HG02943 (cell line): ENCODE measurements at regions not wholly inside any gene's neighbourhood (a gene's known extent, or its start where the extent isn't known, plus 50 kb on each side); places are given as distances from the start of the nearest gene placed in this dataset.

ENCODE experiments used
- ATAC-seq: cut with Tn5 transposase; IDR thresholded peaks from one replicate; pipeline ENCODE4 v1.9.1; 2021; ENCODE audit warnings: mild to moderate bottlenecking, low read depth, moderate library complexity; ENCODE audit not compliant: unreplicated experiment

DNA sequence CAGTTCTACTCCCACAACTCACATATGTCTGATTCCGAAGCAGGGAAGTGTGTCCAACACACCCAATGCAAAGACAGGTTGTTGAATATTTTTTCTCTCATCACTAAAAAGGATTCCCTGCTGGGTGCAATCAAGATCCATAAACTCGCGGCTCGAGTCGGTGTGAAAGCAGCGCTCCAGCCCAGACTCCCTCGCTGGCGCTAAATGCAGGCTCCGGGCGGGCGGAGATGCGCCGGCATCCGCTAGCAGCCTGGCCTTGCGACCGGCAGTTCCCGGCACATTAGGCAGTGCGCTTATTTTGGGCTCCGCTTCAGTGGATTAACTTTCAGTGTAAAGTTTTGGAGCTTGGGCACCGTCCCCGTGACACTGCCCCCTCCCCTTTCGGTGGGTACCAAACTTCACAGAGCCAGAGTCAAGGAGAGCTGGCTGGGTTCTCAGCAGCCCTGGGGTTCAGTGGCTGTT, 87.7 kb upstream of the POU3F1 start:
- no peak for ATAC-seq

DNA sequence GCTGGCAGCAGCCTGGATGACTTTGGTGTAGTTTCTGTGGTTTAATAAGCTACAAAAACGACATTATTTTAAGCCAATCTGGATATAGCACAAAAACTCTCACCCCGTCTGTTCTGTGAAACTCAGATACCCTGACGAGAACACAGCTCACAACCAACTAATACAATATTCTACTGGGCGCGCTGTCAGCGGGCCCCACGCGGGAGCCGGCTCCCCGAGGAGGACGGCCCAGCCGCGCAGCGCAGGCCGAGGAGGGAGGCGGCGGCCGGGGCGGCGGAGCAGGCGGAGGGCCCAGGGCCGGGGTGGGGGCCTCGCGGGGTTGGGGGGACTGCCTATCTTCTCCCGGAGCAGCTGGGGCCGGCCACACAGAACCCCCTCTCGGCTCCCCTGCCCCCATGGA, 87.2 kb upstream of the POU3F1 start:
- ATAC-seq, result no peak

DNA sequence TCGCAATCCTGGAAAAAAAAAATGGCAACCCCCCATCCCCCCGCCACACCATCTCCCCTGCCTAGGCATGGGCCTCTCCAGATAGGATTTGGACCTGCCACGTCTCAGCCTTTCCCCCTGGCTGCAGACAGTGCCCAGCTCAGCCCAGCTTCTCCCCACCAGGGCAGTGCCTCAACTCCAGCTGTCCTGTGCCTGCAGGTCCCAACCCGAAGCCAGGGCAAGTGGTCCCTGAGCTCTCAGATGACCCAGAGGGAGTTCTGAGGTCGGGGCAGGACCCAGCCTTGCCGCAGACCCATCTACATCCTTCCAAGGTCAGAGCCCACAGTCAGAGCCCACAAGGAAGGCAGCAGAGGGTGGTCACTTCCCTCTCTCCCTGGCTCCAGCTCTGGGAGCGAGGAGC, 86.7 kb upstream of the POU3F1 start:
- ATAC-seq, result no peak

DNA sequence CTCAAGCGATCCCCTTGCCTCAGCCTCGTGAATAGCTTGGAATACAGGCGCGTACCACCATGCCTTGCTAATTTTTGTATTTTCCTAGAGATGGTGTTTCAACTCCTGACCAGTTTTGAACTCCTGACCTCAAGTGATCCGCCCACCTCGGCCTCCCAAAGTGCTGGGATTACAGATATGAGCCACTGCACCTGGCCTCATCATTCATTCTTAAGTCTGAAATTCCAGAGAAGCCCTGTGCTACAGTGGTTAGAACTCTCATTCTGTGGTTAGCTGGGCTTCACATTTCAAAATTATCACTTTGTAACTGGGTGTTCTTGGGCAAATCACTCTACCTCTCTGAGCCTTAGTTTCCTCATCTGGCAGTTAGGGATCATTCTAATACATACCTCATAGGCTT, 86.1 kb upstream of the POU3F1 start:
- ATAC-seq, result no peak

DNA sequence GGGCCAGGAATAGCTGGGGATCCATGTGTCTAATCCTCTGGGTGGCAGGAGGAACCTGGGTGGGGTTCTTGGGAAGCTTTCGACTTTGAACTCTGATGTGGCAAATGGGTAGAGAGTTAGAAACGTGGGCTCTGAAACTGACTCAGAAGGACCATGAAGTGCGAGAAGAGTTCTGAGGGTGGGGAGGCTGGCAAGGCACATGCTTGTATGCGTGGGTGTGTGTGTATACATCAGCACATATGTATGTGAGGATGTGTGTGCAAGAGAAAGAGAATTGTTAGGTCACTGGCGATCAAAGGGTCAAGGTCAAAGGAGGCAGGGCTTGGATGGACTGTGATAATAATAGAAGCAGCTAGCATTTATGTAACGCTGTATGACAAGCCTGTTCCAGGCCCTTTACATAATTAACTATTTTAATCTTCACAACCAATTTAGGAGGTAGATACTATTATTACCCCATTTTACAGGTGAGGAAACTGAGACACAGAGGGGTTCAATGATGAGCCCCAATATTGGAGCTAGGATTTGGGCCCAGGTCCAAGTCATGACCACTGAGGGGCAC, 84.5 kb upstream of the POU3F1 start:
- no peak for ATAC-seq

DNA sequence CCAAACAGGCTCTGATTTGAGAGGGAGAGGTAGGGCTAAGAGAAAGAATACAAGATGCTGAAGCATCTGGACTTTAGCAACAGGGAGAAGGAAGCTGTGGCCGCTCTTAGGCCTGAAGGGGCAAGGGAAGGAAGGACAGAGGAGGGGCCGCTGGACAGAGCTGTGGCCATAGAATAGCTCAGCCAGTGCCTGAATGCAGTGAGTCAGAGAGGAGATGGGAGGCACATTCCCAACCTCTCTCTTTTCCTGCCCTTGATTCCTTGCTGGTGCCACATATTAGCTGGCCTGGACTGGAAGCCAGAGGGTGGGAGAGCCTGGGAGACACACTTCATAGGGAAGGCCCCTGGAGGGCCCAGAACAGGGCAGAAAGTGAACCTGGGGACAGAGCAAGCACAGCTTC, 83.4 kb upstream of the POU3F1 start:
- no peak for ATAC-seq

DNA sequence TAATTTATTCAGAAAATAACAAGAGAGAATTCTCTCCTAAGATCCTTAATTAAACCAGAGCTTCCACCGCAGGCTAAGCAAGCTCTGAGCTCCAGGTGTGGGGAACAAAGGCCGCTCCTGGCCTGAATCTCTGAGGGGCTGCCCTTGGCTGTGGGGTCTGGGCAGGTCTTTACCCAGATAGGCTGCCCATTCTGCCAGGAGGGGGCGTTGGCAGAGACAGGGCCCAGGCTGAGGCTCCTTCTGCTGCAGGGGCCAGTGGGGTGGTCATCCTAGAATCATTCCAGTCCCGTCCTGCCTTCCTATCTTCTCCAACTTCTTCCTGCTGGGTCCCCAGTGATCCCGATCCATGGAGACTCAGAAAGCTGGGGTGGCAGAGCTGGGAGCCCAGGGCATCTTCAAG, 82.9 kb upstream of the POU3F1 start:
- ATAC-seq, result no peak

DNA sequence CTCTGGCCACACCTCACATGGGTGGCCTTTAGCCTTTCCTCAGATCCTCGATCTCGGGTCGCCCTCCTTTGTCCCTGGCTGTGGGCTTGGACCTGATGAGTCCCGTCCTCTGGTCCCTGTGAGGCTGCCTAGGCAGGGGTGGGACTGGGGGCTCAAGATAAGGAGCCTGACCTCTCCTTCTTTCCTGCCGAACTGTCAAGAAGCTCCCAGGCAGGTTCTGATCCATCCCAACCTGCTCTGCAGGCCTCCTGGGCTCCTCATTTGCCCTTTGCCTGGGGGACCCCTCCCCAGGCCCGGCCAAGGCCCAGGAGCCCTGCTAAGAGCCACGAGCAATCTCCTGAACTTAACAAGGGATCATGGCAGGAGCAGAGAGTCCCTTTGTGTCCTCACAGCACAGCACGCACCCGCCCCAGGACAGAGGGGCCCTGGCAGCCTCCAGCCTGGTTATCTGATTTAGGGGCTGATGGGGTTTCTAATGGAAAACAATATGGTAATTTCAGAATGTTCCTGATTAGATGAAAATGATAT, 82.4 kb upstream of the POU3F1 start:
- no peak for ATAC-seq

DNA sequence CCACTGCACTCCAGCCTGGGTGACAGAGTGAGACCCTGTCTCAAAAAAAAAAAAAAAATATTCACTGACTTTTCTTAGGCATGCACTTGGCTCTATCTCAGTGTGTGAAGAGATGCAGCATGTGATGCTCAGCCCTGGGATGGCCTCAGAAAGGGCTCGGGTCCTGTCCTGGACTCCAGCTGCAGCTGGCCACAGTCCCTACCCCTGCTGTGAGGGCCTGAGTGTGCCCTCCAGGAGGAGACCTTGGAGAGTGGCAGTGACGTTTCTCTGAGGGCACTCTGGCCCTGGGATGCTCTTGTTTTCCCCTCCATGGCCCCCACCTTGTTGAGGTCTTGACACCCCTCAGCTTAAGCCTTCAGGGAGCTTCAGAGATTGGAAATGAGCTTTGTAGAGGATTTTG, 81.9 kb upstream of the POU3F1 start:
- ATAC-seq, result no peak

DNA sequence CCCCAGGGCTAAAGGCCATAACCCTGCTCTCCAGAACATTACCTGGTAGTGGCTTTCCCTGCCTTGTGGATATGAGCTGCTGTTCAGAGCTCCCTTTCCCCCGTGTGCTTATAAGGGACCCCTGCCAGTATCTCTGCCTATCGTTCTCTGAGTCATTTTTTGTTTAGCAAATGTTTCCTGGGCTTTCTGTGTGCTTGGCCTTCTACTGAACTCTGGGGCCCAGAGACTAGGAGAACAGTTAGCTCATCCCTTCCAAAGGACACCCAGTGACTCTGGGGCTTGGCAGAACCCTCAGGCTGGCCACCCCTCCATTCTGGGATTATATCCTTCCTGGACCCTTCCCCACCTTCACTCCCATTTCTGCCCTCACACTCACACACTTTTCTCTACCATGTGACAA, 80.8 kb upstream of the POU3F1 start:
- no peak for ATAC-seq

DNA sequence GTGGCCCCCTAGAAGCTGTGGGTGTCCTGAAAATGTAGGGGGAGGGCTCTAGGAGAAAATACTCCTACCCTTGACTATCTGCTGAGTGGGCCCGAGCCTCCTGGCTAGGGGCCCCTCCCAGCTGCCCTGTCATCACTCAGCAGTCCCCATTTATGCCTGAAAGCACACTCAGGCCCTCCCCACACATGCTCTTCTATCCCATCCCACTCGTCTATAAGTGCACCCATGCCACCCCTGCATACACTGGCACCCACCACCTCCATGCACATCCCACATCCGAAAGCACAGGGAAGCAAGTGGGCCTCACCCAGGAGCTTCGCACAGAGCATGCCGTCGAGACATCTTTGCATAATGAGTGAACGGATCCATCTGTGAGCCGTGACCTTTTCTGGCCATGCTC, 80.4 kb upstream of the POU3F1 start:
- ATAC-seq, result no peak

DNA sequence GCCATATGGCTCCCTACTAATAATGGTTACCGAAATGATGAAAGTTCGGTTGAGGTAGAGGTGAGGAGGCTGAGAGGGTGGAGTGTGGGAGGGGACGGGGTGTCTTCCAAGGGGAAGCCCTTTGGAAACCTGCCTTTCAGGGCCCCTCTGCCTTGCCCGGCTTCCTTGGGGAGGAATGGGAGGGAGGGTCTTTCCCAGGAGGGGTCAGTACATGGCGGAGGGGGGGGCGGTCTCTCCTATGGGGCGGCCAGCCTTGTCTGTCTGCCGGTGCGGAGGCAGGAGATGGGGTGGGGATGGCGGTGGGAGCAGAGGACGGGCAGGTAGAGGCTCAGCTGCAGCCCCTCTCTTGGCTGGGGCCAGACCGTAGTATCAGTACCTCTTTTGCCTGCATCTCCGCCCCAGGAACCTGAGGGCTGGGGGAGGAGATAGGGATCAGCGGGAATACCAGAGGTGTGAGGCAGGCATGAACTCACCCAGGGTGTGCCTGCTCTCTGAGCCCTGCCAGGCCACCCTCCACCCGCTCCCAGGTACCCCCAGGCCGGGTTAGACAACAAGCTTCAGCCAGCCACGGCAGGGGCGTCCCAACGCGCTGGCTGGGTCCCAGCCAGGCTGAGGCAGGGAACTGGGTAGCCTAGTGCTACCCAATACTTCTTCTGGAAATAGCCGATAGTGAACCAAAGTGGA, 79.4 kb upstream of the POU3F1 start:
- ATAC-seq, result no peak

DNA sequence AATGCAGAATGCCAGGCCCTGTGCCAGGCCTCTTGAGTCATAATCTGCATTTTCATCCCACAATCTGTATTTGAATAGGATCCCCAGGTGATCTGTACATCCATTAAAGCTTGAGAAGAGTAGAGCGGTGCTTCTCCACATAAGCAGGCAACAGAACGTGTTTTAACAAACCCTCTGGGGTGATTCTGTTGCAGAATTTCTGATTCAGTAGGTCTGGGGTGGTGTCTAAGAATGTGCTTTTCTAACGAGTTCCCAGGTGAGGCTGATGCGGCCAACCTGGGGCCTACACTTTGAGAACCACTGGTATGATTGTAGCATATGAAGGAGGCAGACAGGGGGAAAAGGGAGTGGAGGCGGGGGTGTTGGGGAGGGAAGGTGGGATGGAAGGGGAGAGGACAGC, 78.4 kb upstream of the POU3F1 start:
- no peak for ATAC-seq

DNA sequence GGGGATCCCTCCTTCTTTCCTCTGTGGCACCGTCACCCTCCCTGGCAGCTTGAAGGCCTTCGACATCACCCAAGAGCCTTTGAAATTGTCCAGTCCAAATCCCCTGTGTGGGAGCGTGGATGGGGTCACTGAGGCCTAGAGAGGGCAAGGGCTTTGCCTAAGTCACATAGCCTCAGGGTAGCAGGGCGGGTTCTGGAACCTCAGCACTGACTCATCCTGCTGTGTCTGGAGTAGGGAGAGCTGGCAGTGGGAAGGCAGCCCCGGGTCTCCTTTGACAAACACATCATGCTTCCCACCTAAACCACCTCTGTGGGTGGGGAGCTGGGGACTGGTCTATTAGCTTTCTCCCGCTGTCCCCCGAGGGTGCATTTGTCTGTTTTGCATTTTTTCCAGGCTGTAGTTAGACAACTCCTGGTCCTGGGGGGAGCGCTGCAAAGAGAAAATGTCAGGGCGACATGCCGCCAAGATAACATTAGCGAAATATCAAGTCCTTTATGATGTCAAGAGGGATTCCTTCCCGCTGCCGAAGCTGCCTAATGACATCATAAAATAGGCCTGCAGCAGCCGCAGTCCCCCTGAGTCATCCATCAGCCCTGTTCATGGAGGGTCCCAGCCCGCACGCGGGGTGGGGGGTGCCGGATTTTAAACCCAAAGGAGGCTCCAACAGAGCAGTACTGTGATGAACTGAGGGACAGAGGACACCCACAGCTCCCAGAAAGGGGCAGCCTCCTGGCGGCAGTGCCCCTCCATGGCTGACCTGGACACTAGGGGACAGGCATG, 77.0 kb upstream of the POU3F1 start:
- no peak for ATAC-seq

DNA sequence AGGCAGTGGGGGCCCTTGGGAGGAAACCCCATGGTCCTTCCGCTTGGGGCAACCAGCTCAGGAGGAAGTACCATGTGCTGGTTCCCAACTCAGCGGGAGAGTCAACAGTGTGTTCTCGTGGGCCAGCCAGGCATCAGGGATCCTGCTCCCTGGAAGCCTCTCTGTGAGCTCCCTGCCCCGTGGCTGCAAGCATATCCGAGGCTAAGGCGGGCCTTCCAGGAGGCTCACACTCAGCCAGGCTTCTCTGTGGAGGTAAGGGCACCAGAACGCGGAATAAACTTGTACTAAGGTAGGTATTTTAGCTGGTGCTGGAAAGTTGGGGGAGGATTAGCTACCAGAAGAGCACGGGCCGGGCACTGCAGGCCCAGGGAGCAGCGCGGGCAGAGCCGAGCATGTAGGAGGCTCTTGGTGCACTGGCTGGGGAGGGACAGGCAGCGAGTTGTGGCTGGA, 74.7 kb upstream of the POU3F1 start:
- ATAC-seq, result no peak

DNA sequence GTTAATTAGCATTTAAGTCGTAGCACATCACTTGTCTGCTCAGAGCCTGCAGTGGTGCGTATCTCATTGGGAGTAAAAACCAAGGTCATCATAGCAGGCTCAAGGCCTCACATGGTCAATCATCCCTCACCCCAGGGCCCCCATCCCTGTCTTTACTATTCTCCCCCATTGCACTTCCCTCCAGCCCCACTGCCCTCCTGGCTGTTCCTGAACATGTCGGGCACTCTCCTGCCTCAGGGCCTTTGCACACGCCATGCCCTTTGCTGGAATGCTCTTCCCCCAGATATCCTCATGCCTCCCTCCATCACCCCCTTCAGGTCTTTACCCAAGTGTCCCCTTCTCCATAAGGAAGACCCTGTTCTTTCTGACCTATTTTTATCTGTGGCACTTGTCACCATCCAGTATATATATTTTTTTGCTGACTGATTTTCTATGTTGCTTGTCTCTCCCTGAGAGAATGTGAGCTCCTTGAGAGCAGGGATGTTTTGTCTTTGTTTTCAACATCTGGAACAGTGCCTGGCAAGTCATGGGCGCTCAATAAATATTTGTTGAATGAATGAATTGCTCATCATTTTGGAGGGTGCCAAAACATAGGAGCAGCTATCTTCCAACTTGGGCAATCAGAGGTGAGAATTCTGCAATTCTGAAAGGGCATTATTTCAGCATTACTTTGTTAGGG, 74.1 kb upstream of the POU3F1 start:
- ATAC-seq, result no peak

DNA sequence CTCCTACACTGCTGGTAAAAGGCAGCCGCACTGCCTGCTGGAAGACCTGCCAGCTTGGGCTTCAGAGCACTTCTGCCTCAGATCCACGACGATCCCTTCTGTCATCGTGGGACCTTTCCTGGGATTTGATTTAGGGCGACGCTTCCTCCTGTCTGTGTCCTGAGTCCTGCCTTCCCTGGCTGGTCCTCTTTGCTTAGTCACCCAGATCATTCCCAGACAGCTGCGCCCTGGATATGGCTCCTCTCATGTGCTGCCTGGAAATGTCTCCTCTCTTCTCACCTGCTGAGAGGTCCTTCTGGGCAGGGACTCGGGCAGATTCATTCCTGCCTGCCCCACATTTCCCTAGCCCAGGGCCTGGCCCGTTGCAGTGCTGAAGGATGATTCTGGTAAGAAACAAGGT, 72.4 kb upstream of the POU3F1 start:
- no peak for ATAC-seq

DNA sequence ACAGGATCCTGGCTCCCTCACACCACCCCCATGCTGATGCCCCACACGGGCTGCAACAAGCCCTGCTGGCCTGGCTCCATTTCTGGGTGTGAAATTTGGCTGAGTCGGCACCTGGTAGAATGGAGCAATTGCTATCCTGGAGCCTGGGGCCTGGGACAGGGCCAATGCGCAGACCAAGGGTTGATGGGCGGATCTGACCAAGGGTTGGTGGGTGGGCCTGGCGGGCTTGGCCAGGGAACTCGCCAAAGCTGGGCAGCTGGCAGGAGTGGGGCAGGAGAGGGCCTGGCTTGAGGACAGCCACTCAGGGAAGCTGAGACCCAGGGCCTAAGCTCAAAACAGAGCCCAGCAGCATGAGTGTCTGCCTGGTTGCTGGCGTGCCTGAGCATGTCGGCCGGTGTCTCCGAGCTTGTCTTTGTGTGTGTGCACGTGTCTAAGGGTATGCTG, 70.9 kb upstream of the POU3F1 start:
- no peak for ATAC-seq

DNA sequence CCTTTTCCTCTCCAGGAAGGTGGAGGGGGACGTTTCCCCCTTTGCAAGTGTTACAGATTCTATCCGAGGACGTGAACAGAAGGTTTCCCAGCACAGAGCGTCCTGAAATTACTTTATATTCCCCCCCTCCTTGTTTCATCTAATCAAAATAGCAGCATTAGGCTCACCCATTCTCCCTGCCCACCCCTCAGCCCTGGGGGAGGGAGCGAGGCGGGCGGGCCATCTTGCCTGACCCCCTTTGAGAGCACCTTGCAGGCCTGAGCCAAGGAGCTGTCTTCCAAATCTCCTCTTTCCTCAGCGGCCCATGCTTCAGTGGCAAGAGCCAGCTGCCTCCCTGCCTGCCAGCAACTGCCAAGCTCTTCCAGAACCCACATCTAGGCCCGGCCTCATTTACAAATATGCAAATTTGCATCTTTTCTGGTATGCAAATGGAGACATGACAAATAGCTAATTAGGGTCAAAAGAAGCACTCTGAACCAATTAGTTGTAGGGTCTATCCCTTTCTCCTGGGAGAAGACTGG, 69.1 kb upstream of the POU3F1 start:
- no peak for ATAC-seq

DNA sequence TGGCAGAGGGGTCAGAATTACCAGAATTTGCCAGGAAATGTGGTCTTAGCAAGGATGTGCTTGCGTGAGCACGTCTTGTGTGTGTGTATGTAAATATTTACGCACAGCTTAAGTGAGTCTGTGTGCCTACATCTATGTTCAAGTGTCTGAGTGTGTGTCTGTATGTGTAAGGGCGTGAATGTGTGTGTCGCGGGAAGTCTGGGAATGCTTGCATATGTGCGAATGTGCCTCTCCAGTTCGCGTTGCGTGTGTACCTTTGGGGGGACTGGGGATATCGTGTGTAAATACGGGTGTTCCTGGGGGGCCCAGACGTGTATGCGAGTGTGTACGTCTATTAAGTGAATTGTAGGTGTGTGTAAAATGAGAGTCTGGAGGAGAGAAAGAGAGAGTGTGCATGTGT, 68.6 kb upstream of the POU3F1 start:
- no peak for ATAC-seq
